ENCODE measurements at regions not wholly inside any gene's neighbourhood (a gene's known extent, or its start where the extent isn't known, plus 50 kb on each side); places are given as distances from the start of the nearest gene placed in this dataset.

DNA sequence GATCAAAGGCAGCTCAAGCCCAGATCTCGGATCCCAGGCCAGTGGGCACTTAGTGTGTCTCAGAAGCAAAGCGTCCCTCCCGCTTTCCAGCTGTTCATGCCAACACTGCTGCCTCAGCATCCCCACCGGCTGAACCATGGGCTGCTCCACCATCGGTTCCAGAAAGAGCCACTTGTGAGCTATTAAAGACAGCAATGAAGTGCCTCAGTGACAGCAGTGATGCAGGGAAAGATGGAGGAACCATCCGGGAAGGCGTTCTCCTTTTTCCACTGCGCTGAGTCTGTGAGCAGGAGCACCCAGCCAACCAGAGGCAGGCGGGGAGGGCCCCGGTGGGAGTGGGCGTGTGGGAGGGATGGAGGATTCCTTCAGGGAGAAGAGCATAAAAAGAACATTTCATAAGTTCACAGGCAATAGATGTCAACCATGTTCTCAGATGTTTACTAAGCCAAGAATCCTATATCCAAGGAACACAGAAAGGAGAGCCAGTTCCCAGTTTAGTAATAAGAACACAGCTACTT lies 96.2 kb upstream of the MKI67 start:
- DNase-seq, result no peak

DNA sequence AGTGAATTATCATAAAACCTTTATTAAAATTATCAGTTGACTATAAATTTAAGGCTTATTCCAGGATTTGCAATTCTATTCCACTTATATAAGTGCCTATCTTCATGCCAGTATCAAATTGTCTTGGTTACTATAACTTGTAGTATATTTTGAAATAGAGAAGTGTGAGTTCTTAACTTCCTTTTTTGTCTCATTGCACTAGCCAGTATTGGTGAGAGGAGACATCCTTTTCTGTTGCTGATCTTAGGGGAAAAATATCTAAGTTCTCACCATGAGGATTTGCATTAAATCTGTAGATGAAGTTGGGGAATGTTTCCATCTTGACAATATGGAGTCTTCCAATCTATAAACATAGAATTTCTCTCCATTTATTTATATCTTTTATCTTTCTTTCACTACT lies 104.2 kb upstream of the MKI67 start:
- no peak for DNase-seq

DNA sequence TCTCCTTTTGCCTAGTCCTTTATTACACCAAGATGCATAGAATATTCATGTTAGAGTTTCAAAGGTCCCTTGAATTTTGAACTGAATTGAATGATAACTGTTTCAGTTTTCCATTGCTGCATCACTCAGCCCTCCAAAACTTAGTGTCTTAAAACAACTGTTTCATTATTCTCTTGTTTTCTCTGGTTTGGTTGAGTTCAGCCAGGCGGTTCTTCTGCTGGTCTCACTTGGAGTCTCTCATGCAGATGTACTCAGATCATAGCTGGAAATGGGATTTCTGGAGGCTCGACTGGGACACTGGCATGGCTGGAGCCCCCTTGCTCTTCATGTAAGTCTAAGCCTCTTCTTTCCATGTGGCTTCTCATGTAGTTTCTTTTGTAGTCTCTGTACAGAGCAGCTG lies 107.2 kb upstream of the MKI67 start:
- no peak for DNase-seq

DNA sequence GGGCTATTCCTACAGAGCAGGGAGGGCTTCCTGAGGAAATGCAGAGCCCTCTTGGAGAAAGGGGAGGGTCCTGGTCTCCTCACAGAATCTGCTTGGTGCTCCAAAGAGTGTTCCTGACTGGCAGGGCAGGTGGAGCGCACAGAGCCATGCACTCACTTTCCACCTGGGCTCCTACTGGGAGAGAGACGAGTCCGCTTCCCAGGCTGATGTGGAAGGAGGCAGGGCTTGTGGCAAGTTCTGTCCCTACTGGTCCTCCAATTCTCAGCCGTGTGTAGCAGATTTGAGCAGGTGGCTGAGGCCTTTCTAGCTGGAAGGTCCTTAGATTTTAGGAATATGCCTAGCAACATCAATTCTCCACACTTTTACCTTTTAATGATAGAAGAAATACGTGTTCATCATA lies 111.5 kb upstream of the MKI67 start:
- DNase-seq, result no peak

DNA sequence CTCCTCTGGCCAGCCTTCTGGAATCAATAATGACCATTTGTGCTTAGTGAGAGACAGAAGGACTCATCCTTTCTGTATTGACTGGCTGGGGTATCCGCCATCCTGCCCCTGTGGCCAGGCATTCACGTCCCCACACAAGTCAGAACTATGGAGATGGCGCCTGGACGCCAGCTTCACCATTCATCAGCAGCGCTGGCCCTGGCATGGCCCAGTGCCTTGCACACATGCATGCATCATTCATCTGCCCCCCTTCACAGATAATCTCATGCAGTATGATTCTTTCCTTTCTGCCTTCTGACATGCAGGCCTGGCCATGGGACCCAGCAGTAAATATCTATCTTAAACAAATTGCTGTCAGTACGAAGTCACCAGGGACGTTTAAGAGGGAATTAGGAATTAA lies 114.8 kb upstream of the MKI67 start:
- no peak for DNase-seq

DNA sequence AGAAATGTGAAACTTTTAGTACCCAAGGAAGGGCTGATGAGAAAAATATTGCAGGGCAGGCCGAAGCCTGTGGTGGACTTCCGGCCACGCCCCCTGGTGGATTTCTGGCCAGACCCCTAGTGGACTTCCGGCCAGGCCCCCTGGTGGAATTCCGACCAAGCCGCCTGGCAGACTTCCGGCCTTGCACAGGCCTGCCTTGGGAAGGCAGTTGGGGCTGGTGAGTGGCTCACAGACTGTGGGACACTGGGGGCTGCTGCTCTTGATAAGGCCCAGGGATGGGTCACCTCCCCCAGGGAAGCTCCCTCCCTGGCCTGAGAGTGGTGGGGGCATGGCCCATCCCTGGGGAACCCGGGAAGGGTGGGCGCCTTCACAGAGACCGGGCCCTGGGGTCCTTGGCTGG lies 116.4 kb upstream of the MKI67 start:
- DNase-seq, result no peak

DNA sequence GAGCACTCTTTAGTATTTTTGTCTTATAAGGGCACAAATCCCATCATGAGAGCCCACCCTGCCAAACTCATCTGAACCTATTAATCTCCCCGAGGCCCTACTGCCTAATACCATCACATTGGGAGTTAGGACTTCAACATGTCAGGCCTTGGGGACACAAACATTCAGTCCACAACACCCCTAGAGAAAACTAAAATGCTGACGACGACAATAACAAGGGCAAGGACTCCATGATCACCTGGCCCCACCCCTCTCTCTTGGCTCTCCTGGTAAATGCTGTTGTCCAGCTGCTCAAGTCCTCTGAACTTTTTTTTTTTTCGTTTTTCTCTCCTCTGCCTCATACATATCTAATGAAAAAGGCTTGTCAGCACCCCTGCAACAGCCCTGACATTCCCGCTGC lies 118.8 kb upstream of the MKI67 start:
- DNase-seq, result no peak

DNA sequence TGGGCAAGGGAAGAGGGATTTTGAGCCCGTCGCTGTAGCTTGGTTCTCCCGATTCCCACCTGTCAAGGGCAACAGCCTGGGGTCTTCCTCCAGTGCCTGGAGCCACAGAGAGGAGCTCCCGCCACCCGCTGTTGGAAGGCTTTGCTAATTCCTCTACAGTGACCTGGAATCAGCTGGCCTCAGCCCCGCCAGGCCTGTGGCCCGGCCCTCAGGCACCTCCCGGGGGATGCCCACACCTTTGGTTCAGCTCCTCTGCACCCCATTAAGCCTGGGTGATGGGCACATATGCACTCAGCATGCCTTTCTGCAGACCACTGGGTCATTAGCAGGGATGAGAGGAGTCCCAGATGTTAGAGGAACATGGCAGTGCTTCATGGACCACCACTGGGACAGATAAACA lies 121.4 kb upstream of the MKI67 start:
- no peak for DNase-seq

DNA sequence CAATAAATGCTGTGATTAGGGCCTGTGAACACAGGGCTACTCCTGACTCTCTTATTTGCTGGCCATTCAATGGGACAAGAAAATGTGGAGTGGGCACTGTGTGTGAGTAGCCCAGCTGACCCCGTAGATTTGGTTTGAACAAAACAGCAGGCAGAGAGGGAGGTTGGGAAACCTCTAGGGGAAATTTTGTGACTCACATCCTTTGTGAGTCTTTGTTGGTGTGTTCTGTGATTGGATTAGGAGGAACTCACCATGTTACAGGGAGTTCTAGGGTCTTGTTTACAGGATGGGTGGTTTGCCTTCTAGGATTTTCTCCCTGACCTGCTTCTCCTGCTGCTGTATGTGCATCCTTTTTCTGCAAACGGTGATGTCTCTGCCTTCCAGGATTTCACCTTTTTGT lies 128.3 kb upstream of the MKI67 start:
- no peak for DNase-seq

DNA sequence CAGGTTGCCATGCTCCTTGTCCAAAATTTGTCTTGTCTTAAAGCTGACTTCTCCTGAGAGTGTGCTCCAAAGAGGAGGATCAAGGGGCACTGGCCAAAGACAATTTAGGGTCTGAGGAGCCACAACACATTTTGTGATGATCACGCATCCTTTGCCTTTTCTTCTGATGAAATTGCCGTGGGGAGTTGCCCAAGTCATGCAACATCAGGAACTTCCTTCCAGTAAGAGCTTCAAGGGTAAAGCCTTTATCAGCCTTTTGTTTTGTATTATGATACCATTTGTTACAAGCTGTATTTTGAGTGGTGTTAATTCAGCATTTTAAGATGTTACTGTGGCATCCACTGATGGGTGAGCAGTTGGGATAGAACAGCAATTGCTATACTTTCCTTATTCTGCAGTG lies 131.2 kb upstream of the MKI67 start:
- DNase-seq, result no peak

DNA sequence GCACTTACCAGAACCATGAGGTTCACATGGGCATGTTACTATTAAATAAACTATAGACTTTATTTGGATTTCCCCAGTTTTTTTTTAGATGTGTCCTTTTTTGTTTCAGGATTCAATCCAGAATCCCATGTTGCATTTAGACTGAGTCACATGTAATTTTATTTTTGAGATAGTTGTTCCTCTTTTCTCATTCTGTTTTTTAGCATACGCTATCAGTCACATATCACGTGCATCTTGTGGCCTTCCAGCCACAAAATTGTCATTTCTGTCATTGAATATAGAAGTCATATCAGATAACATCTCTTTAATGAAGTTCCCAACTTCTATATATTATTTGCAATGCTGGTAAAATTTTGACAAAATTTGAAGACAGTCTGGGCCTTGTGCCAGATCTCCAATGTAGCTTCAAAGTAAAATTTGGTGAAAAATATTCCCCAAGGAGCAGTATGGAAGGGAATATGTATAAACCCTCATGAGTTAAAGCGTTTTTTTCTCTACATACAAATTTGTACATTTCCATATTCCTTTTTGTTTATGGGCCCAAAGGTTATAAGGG lies 132.3 kb upstream of the MKI67 start:
- DNase-seq, result no peak

DNA sequence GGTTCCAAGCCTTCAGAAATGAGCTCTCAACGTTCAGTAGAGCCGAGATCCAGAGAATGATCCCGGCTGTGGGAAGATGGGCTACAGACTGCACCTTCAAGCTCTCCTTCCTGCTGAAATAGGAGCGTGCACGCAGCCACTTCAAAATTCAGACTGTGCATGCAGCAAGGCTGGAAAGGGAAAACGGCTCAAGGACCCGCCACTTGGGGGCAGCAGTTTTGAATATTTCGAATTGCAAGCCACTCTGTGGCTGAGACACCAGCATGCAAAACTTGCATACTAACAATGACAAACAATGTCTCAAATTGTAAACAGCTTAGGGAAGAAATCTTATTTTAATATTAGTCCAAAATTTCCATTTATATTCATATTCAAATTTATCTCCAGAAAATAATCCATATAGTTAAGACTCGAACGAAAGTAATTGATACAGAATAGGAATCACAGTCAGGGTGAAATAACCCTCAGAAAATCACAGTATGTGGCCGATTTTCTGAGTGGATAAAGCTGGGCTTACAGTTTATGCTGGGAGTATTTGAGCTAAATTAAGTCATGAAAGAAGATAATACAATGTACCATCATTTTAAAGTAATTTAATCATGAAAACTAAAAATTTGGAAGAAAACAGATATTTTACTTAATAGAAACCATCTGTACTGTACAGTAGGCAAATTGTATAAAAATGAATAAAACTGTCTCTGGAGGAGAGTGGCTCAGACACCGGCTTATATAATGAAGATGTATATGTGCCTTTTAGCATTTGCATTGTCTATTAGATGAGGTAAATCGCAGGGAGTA lies 137.9 kb upstream of the MKI67 start:
- peak; percentile 49 for DNase-seq

DNA sequence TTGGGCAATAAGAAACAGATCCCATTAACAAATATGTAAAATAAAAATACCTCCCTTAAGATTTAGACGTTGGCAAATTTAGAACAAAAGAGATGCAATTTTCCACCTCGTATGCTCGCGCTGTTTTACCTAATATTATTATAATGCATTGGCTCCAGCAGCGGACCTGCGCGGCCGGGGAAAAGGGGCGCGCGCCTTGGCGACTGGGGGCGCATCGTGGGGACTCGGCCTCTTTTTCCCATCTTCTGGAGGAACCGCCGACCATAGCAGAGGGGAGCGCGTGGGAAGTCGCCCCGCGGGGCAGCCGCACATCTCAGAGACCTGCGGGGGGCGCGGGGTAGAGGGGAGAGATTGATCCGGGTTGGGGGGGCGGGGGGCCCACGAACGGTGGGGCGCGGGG lies 139.4 kb upstream of the MKI67 start:
- DNase-seq, result no peak

DNA sequence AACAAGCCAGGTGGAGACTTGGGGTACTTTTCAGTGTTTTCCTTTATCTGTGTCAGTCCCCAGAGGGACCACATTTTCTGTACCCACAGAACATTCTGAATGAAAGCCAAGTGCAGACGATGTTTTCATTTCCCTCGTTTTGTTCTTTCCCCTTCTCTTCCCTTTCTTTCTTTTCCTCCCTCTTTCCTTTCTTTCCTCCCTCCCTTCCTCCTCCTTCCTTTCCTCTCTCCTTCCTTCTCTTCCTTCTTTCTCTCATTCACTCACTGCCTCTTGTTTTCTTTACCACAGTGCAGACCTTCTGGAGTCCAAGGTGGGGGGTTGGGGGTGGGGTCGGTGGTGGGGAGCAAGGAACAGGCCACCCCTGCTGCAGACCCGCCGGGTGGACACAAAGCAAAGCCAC lies 141.4 kb upstream of the MKI67 start:
- no peak for DNase-seq

DNA sequence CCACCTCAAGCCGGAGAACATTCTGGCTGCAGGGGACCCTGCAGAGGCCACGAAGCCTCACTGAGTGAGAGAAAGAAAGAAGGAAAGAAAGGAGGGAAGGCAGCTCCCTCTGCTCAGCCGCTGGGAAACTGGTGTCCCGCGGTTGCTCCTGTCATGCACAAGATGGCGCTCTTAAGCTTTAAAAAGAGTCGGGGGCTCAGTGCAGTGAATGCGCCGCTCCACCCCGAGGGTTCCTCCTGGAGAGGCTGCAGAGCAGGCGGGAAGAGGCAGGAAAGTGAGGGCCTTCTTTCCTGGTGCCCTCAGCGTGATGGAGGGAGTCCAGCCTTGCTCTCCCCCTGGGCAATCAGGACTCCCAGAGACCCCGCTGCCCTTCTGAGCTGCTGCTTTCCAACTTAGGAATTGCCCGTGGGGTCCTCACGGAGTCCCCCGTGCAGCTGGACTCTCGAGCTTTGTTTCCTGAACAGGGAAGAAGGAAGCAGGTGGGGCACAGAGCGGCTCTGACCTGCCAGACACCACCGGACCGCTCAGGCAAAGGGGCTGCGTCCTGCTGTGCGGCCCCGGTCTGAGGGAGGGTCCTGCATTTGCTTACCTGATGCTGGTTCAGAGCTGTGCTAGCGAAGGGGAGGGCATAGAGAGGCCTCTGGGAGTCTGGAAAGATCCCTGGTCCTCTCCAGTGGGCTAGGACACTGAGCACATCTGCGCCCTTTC lies 141.9 kb upstream of the MKI67 start:
- no peak for DNase-seq

DNA sequence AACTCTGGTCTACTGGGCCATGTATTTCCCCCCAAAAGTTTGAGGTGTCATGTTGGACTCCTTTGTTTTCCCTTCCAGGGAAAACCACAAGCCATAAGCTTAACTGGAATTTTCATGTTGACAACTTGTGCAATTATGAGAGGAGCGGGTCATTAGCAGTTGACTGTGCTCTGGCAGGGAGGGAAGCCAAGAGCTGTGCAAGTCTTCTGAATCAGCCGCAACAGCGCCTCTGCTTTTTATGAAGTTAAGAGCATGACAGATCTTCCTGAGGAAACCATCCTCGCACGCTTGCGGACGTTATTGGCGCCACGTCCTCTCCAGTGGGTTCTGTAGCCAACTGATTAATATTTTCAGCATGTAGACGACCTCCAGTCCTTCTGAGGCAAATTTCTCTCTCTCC lies 148.7 kb upstream of the MKI67 start:
- DNase-seq, result peak; percentile 55

DNA sequence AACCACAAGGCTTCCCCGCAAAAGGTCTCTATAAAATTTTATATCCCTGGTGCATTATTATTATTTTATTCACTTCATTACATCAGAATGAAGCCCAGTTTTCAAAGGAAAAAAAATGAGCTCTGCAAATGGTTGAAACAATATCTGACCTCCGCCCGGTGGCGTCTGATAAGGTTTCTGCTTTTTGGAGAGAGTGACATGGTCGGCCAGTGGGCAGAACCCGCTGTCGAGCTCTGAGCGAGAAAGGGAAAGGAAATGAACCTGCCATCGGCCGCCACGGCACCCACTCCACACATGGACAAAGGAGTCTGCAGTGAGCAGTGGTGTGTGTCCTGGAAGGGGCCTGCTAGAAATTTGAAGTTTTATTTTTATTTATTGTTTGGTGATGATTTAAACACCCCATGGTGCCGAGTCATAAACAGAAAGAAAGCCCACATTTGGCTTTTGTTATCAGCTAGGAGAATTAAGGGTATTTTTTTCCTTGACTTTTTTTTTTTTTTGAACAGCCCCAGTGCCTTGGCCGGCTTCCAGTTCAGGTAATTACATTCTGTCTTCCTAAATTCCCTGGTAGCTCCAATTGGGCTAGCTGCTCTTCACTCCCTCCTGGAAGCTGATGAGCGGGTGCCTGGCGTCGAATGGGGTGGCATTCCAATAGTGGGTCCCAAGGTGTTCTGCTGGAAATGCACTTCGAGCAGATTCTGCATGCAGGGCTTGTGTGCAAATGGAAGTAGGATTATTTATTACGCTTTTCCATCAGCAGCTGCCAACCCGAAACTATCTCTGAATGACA lies 149.4 kb upstream of the MKI67 start:
- peak; percentile 39 for DNase-seq

DNA sequence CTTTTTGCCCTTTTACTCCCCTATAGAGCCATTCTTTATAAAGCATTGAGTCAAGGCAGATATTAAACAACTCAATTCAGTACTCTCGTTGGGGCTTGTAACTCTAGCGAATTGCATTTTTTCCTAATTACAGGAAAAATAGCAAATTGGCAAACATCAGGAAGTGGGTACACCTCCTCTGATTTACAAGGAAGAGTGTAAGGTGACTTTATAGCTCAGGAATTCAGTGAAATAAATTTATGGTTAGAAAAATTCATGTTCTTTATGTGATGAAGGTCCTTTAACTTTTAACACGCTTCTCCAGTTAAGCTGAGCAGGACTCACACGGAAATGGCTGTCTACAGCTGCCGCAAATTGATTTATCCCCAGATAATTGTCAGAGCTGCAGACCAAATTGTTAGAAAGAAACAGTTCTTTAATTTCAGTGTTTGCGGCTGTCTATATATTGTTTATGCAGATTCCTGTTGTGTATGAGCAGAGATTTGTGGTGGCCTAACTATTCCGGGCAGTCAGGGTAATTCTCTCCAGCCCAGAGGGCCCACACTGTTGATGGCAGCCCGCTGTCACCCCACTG lies 151.1 kb upstream of the MKI67 start:
- DNase-seq, result no peak

DNA sequence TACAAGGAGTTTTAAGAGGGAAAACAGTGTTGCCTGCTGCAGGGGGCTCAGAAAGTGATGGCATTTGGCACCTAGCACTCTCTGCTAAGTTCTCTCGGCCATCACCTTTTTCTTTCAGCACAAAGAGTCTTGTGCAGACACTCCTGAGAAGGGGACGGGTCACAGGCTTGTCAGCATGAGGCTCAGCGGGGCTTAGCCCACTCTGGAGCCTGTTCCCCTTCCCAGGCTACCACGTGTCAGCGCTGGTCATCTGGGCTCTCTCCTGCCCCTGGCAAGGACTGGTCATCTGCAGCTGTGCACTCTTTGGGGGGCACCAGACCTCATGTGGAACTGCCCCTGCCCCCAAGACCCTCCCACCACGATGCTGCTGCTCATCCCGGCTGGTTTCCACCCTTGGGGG lies 152.1 kb upstream of the MKI67 start:
- no peak for DNase-seq

DNA sequence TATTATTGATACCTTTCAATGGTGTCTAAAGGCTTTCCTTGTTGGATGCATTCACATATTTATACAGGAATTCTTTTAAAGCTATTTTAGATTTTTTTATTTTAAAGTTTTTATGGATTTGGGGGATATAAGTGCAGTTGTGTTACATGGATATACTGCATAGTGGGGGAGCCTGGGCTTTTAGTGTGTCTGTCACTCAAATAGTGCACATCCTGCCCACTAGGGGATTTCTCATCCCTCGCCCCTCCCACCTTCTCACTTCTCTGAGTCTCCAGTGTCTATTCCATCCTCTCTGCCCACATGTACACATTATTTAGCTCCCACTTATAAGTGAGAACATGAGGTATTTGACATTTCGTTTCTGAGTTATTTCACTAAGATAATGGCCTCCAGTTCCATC lies 154.0 kb upstream of the MKI67 start:
- no peak for DNase-seq

DNA sequence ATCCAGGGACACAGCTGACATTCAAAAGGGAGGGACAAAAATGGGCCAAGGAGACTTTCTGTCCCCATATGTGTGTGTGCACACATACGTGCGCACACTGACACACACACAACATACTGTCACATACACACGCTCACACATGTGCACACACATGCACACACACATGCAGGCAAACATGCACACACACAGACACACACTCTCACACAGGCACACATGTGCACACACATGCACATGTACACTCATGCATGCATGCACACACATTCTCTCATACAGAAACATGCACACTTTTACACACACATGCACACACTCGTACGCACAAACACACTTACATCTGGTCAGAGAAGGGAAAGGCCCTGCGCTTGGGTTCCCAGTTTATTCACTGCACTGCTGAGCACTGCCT lies 155.1 kb upstream of the MKI67 start:
- DNase-seq, result no peak

DNA sequence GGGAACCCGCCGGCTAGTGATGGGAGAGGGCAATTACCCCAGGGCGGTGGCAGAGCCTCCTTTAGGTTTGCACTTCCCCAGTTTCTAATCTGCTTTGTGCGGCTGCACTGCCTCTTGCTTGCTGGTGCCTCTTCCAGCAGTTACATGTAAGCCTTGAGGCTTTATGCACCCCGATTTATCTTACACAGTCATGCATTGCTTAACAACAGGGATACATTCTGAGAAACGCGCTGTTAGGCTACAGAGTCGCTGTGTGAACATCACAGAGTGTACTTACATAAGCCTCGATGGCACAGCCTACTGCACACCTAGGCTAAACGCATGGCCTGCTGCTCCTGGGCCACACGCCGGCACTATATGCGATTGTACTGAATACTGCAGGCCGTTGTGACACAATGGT lies 155.6 kb upstream of the MKI67 start:
- no peak for DNase-seq

DNA sequence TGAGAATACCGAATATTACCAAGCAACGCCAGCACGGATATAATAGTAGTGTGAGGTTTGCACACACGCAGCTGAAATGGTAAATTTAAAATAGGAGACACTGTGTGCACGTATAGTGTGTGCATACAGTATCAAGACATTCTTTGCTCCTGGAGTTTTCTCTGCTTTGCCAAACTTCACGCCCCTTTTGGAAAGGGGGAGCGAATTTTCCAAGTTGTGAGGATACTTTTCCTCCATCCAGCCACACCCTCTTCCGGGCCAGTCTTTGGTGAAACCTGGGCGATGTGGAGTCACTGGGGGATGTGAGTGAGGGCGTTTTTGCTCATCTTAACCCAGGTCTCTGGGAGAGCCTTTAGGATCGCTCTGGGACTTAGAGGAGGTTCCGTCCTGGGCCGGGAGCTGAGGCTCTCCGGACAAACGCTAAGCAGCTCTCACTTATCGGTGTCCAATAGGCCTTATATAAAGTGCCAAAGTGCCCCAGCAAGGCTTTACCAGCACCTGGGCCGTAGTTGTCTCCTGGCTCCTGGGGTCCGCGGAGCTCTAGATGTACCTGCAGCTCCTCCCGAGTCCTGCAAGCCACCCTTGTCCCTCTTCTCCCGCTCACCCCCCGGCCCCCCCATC lies 160.0 kb upstream of the MKI67 start:
- no peak for DNase-seq

Data from DMS79 (cell line).